Tibial artery (tissue), 4 donors: ENCODE measurements at regions not wholly inside any gene's neighbourhood (a gene's known extent, or its start where the extent isn't known, plus 50 kb on each side); places are given as distances from the start of the nearest gene placed in this dataset.

Experiments
- DNase-seq, 2 donors: peaks; one replicate each; pipeline ENCODE4 v3.0.0-alpha.2; 2019
- H3K27ac ChIP-seq, 2 donors: fragments of 200-600 bp; sonication (generic) in 1 of 2; 1 replicate in 1 of 2; 2 replicates in 1 of 2; pipeline ENCODE4 v1.5.1; 2018 to 2019; ENCODE audit warnings: mild to moderate bottlenecking in 1 of 2
- H3K27me3 ChIP-seq, 2 donors: fragments of 200-600 bp; sonication (generic) in 1 of 2; one replicate each; pipeline versions ENCODE4 v1.5.1 to v1.6.0; 2016 to 2019
- H3K36me3 ChIP-seq, 3 donors: fragments of 200-600 bp; sonication (generic) in 2 of 3; one replicate each; pipeline ENCODE4 v1.5.1; 2016 to 2019; ENCODE audit warnings: mild to moderate bottlenecking in 2 of 3
- H3K4me1 ChIP-seq, 4 donors: fragments of 200-600 bp; sonication (generic) in 2 of 4; 1 replicate in 3 of 4; 2 replicates in 1 of 4; pipeline ENCODE4 v1.5.1; 2016 to 2019
- H3K4me3 ChIP-seq, 2 donors: fragments of 200-600 bp; sonication (generic) in 1 of 2; 1 replicate in 1 of 2; 2 replicates in 1 of 2; pipeline ENCODE4 v1.5.1; 2018 to 2019; ENCODE audit warnings: mild to moderate bottlenecking in 2 of 2
- H3K9me3 ChIP-seq, 3 donors: fragments of 200-600 bp; sonication (generic) in 1 of 3; one replicate each; pipeline ENCODE4 v1.5.1; 2016 to 2019
- CTCF ChIP-seq, 2 experiments: fragments of 200-600 bp in 1 of 2; fragments of 450-650 bp in 1 of 2; IDR thresholded peaks; one replicate each; pipeline ENCODE4 v1.5.1; 2017 to 2019; ENCODE audit warnings: antibody characterized with exemption in 2 of 2, mild to moderate bottlenecking in 1 of 2, moderate library complexity in 1 of 2
- intact Hi-C: fragments of 100-400 bp; cut with DNase I; formaldehyde crosslinking; loops from one replicate; pipeline ENCODE4 v1.15.0; 2023; ENCODE audit warnings: low total_unique reads

- no peaks in the 10 kb centered on the region for H3K9me3 ChIP-seq
- H3K36me3 ChIP-seq = no peaks in the 10 kb centered on the region
- H3K27me3 ChIP-seq = no peaks in the 10 kb centered on the region
- H3K27ac ChIP-seq = no peak overlapping the region
- DNase-seq = no peak
- intact Hi-C loops = no loop called here
- TF ChIP-seq CTCF (IDR thresholded peaks at IDR 0.05) = no peak
- H3K4me3 ChIP-seq = no peak overlapping the region
- no peaks in the 10 kb centered on the region for H3K4me1 ChIP-seq
Observed at GRCh38 chr11:103668859-103669258, 367.6 kb upstream of the DDI1 start.

- Histone ChIP-seq H3K36me3 (no peaks in the 10 kb centered on the region), H3K27me3 (no peaks in the 10 kb centered on the region), H3K4me3 (no peak overlapping the region), H3K4me1 (no peaks in the 10 kb centered on the region), H3K27ac (no peak overlapping the region), H3K9me3 (no peaks in the 10 kb centered on the region)
- DNase-seq = no peak
- TF ChIP-seq CTCF (IDR thresholded peaks at IDR 0.05) = no peak
- intact Hi-C loops = loop anchor here (10.0 kb wide), 1 partner anchor 64 kb away; no protein-coding TSS in a partner anchor
Observed at GRCh38 chr11:103671143-103671651, 365.2 kb upstream of the DDI1 start.

- Histone ChIP-seq H3K27ac (no peak overlapping the region), H3K27me3 (no peaks in the 10 kb centered on the region), H3K4me3 (no peak overlapping the region), H3K36me3 (no peaks in the 10 kb centered on the region), H3K9me3 (no peaks in the 10 kb centered on the region), H3K4me1 (no peaks in the 10 kb centered on the region)
- DNase-seq = no peak
- intact Hi-C loops = loop anchor here (10.0 kb wide), 1 partner anchor 61 kb away; no protein-coding TSS in a partner anchor
- no peak for TF ChIP-seq CTCF (IDR thresholded peaks at IDR 0.05)
Observed at GRCh38 chr11:103673773-103674172, 362.7 kb upstream of the DDI1 start.

GRCh38 chr11:103676413-103676812, 360.0 kb upstream of the DDI1 start:
- no peaks in the 10 kb centered on the region for H3K4me1 ChIP-seq
- intact Hi-C loops = loop anchor here (10.0 kb wide), 1 partner anchor 58 kb away; no protein-coding TSS in a partner anchor
- no peaks in the 10 kb centered on the region for H3K27me3 ChIP-seq
- no peak overlapping the region for H3K27ac ChIP-seq
- TF ChIP-seq CTCF (IDR thresholded peaks at IDR 0.05) = no peak
- no peak overlapping the region for H3K4me3 ChIP-seq
- DNase-seq = no peak
- no peaks in the 10 kb centered on the region for H3K9me3 ChIP-seq
- no peaks in the 10 kb centered on the region for H3K36me3 ChIP-seq

GRCh38 chr11:103680826-103681225, 355.6 kb upstream of the DDI1 start:
- TF ChIP-seq CTCF (IDR thresholded peaks at IDR 0.05) = no peak
- H3K27ac ChIP-seq = no peak overlapping the region
- no peak for DNase-seq

GRCh38 chr11:103681855-103682254, 354.6 kb upstream of the DDI1 start:
- TF ChIP-seq CTCF (IDR thresholded peaks at IDR 0.05) = no peak
- no peak for DNase-seq
- intact Hi-C loops = no loop called here
- no peak overlapping the region for H3K27ac ChIP-seq
- no peaks in the 10 kb centered on the region for H3K36me3 ChIP-seq
- H3K27me3 ChIP-seq = no peaks in the 10 kb centered on the region
- no peaks in the 10 kb centered on the region for H3K9me3 ChIP-seq
- H3K4me3 ChIP-seq = no peak overlapping the region
- H3K4me1 ChIP-seq = peaks cover 0 to 7% (median 2%) of the 10 kb centered on the region in 4 donors

More at GRCh38 chr11:103680826-103681225, 355.6 kb upstream of the DDI1 start:
- Histone ChIP-seq H3K4me3 (no peak overlapping the region), H3K27me3 (no peaks in the 10 kb centered on the region), H3K4me1 (peaks cover 0 to 7% (median 2%) of the 10 kb centered on the region in 4 donors), H3K9me3 (no peaks in the 10 kb centered on the region), H3K36me3 (no peaks in the 10 kb centered on the region)
- intact Hi-C loops = no loop called here
